Ureter (tissue), 1 donor: ENCODE measurements at regions not wholly inside any gene's neighbourhood (a gene's known extent, or its start where the extent isn't known, plus 50 kb on each side); places are given as distances from the start of the nearest gene placed in this dataset.
"Not testable (repeated sequence)": the region's sequence is repeated elsewhere in the genome, so short reads cannot be mapped to it uniquely, and the experiment has no call there.

ENCODE experiments used
- DNase-seq: peaks from one replicate; pipeline ENCODE4 v3.0.0-alpha.2; 2020; ENCODE audit warnings: low spot score
- donor health status: DM: yes; HTN: yes; CAD: no.

DNA sequence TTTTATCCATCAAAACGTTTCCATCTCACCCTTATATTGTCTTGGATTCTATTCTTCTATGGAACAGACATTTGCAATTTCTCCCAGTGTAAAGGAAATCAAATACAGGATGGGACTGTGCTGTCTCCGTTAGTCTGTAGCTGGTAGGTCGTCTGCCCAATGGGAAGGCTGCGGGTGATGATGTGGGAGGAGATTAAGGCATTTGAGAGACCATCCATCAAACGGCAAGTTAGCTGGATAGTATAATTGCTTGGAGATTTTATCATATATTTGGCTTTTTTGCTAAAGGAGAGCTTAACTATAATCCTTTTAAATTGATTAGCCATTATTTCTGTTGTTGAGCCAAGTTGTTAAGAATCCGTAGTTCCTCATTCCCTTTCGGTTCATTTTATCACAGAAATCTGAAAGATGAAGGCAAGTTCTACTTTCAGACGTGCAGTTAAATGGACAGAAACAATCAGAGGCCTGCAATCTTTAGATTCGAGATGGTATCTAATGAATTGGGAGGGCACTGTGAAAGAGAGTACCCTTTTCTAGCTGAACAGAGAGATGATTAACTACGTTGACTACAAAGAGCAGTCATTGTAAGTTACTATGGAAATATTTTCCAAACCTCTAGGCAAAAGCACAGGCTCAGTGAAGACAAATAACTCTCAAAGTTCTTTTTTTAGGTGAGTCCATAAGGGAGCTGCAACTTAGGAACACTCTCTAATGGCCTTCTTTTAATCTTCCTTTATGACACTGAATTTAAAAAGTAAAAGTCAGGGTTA lies 253.3 kb upstream of the KIAA1217 start:
- no peak for DNase-seq

DNA sequence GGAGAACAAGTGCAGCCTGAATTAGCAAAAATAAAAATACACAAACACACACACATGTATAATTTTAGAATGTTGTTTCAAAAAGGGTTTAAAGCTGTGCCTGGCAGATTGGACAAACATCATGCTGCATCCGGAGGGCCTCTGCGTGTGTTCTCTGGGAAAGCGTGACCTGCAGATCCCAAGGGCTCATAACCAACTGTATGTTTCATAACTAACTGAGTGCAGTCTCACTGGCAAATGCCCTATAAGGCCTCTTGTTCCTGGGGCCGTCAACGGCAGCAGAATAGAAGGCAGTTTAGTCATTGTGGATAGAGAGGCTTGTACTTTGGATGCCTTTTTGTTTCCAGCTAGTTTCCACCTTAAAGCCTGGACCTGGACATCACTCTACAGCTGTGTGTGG lies 243.8 kb upstream of the KIAA1217 start:
- DNase-seq: no peak

DNA sequence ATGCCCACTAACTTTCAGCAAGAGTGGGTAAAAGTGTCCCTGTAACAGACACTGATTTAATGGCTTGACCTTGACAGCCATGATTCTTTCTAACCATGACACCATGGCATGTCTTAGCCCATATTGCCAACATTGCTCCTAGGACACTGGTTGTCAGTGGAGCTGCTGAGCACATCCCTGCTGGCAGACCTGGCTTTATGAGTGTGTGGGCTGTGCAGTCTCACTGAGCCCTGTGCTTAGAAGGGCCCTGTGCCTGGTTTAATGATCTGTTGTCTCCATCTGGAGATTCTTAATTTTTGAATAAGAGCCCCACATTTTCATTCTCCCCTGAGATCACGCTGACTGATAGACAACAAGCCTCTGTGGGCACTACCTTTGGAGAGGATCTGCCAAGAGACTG lies 243.1 kb upstream of the KIAA1217 start:
- DNase-seq: no peak

DNA sequence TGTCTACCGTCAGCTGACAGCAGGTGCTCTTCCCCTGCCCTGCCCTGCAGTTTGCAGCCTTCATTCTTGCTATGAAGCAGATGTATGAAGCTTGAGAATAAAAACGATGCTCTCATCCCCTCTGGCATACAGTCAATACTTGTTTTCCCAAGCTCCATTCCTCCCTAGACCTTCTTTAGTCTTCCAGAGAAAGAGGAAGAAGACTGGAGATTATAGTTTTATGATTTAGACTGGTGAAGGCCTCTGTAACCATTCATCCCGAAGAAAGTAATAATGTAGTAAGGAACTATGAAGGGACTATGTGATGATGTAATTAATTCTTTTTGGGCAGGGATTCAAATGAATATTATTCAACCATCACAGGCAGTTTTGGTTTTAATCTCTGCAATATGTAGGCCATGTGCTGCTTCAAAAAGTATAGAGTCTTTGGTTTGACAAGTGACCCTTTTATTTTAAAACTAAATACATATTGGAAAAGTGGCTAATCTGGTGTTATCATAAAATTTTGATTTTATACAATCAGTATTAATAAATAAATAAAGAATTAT lies 242.4 kb upstream of the KIAA1217 start:
- no peak for DNase-seq

DNA sequence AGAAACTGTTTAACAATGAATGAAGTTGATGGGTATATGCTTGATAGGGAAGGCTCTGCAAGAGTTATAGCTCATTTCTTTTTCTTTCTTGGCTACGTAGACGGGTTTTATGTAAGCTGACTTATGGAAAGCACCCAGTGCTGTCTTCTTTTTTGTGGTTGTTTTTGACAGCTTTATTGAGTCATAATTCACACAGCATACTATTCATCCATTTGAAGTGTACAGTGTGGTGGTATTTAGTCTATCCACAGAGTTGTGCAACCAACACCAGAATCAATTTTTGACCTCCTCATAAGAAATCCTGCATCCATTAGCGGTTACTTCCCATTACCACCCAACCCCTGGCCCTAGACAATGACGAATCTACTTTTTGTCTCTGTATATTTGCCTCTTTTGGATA lies 240.6 kb upstream of the KIAA1217 start:
- DNase-seq: no peak

DNA sequence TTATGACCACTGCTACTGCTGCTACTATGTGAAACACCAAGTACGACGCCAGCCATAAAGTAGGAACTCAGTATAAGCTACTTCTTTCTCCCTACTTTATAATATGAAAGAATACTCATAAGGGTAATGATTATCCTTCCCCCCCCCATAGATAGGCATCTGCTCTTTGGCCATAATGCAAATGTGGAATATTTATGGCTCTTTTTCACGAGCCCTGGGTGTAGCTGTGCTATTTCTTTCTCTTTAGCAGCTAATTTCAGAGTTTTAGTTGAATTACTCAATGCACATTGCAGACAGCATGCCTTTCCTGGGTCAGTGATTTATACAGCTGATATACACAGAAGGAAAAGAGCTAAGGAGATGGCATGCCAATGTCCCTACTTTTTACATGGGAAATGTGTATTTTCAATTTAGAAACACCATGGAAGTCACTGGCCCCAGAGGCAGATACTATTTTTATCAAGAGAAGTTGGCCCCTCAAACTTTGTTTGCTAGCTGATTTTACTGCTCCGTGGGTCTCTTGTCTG lies 234.1 kb upstream of the KIAA1217 start:
- no peak for DNase-seq

DNA sequence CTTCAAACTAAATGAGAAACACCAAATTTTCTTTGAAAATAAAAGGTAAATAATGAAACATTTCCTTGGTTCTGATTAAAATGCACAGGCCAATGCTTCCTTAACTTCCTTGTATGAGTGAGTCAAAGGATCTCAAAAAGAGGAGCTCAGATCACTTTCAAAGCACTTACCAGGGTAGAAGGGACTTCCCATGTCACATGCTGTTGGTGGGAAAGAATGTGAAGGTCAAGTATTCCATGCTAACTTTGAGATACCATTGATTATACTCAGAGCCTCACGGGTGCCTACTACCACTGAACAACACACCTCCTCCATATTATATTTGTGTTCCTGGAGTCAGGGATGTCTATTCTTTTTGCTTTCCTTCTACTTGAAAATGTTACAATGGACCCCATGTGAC lies 233.5 kb upstream of the KIAA1217 start:
- no peak for DNase-seq

GRCh38 chr10:23976275-23976674 lies 232.7 kb upstream of the KIAA1217 start:
- DNase-seq: no peak

DNA sequence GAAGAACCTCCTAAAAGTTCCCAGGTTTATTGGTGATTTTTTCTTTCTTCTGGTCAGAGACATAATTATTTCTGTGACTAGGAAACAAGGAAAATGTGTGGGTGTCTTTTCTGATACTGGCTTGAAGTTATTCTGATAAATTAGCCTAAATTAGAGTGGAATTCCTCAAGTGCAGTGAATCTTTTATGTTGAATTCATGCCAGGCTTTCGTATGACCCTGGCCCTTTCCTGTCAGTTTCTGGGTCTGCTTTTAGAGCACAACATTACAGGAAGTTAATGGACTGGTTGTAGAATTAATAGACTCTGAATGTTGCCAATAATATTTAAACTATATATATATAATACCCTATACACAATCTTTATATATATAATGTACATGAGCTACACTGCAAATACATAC lies 230.6 kb upstream of the KIAA1217 start:
- no peak for DNase-seq

DNA sequence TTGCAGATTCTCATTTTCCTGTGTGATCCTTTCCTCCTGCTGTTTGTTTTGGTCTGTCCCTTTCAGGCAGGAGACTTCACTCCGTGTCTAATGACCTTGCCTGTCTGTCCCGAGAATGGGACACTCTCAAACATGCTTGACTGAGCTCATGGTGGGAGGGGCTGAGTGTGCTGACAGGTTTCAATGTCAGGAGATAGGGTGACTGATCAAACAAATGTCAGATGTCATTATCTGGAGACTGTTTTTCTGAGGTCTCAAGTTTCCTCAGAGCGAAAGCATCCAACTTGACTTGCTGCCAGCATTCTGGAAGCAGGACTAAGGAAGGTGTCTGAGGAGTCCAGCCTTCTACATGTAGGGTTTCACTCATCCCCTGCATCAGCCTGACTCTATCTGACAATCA lies 228.8 kb upstream of the KIAA1217 start:
- no peak for DNase-seq

- DNase-seq: no peak
Observed at GRCh38 chr10:23981520-23982309, 227.2 kb upstream of the KIAA1217 start.

DNA sequence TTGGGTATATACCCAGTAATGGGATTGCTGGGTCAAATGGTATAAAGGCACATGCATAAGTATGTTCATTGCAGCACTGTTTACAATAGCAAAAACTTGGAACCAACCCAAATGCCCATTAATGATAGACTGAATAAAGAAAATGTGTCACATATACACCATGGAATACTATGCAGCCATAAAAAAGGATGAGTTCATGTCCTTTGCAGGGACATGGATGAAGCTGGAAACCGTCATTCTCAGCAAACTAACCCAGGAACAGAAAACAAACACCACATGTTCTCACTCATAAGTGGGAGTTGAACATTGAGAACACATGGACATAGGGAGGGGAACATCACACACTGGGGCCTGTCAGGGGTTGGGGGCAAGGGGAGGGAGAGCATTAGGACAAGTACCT lies 224.5 kb upstream of the KIAA1217 start:
- not testable (repeated sequence) for DNase-seq

DNA sequence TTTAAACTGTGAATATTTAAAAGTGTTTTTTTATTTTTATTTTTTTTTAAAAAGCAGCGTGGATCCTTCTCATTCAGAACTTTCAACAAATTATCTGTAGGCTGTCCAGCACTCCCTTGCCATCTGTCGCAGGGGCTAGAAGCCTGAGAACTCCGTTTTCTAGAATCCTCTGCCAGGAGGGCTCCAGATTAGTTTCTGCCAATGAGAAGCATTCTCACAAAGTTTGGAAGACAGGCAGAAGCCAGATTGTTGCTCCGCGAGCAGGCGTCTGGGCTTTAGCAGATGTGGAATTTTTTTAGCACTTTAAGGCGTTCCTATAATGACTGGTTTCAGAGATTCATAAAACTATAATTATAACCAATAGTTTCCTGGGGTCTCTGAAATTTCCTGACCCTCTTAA lies 220.9 kb upstream of the KIAA1217 start:
- no peak for DNase-seq

- DNase-seq: peak; percentile 59
Observed at GRCh38 chr10:23994459-23995046, 214.4 kb upstream of the KIAA1217 start.

DNA sequence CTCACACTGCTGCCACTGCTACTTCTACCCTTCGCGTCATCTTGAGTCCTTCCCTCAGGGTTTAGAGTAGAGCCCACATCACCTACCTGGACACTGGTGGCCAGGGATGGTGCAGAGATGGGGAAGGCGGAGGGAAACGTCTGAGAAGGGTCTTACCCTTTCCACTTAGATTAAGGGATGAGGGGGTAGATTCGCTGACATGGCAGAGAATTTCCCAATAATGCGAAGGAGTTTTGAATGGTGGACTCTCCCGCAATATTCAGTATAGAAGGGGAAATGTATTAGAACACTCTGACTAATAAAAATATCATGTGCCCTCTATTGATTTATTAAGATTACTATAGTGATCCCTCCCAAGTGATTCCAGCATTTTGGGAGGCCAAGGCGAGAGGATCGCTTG lies 209.5 kb upstream of the KIAA1217 start:
- DNase-seq: no peak

- DNase-seq: no peak
Observed at GRCh38 chr10:24000271-24000813, 208.6 kb upstream of the KIAA1217 start.

- DNase-seq: no peak
Observed at GRCh38 chr10:24006741-24007140, 202.2 kb upstream of the KIAA1217 start.

GRCh38 chr10:24007359-24007758 lies 201.6 kb upstream of the KIAA1217 start:
- DNase-seq: no peak

GRCh38 chr10:24008164-24009091 lies 200.5 kb upstream of the KIAA1217 start:
- no peak for DNase-seq

- DNase-seq: no peak
Observed at GRCh38 chr10:24009115-24009514, 199.8 kb upstream of the KIAA1217 start.

DNA sequence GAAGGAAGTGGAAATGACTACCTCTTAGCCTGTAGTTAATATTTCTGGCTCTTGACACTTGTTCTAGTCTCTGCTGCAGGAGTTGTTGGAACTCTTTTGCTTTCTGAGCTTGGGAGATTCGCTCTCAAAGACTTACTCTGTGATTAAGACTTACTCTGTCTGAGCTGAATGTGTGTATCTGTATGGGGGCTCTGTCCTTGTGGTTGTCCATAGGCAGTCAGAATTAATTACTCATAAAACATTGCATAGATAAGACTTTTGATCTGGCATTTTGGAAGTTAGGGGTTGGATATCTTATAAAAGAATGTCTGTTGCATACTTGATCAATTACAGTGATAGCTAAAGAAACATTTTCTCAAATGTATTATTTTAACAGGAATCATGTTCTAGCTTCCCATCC lies 199.2 kb upstream of the KIAA1217 start:
- DNase-seq: no peak
